Dendritic cell treated with granulocyte-macrophage colony-stimulating factor and Interleukin-4, amounts not matched to agents 40 ng/mL and 50 ng/mL, for 4 days (primary cell): ENCODE measurements at regions not wholly inside any gene's neighbourhood (a gene's known extent, or its start where the extent isn't known, plus 50 kb on each side); places are given as distances from the start of the nearest gene placed in this dataset.

Experiments
- H3K27ac Mint-ChIP-seq: one replicate; pipeline ENCODE4 v1.8.0; 2022; ENCODE audit warnings: mild to moderate bottlenecking, mixed read lengths
- H3K27me3 Mint-ChIP-seq: one replicate; pipeline ENCODE4 v1.8.0; 2022; ENCODE audit warnings: mild to moderate bottlenecking, mixed read lengths
- H3K36me3 Mint-ChIP-seq: one replicate; pipeline ENCODE4 v1.8.0; 2022; ENCODE audit warnings: low read depth, mixed read lengths
- H3K4me1 Mint-ChIP-seq: one replicate; pipeline ENCODE4 v1.8.0; 2022; ENCODE audit warnings: low read depth, mixed read lengths
- H3K4me3 Mint-ChIP-seq: one replicate; pipeline ENCODE4 v1.8.0; 2022; ENCODE audit warnings: mild to moderate bottlenecking, moderate library complexity, mixed read lengths
- H3K9me3 Mint-ChIP-seq: one replicate; pipeline ENCODE4 v1.8.0; 2022; ENCODE audit warnings: mixed read lengths
- intact Hi-C: fragments of 100-400 bp; cut with micrococcal nuclease; formaldehyde crosslinking; loops from one replicate; pipeline ENCODE4 v1.15.0; 2022

GRCh38 chr5:133870661-133871060 is 97.8 kb downstream of the C5orf15 start:
- Mint-ChIP-seq H3K4me1 (peaks cover 5% of the 10 kb centered on the region), H3K27ac (no peak overlapping the region), H3K9me3 (no peaks in the 10 kb centered on the region), H3K4me3 (no peak overlapping the region), H3K27me3 (peaks cover 17% of the 10 kb centered on the region), H3K36me3 (no peaks in the 10 kb centered on the region)
- intact Hi-C loops, result loop anchor here (5.0 kb wide), 1 partner anchor 758 kb away; no protein-coding TSS in a partner anchor

DNA sequence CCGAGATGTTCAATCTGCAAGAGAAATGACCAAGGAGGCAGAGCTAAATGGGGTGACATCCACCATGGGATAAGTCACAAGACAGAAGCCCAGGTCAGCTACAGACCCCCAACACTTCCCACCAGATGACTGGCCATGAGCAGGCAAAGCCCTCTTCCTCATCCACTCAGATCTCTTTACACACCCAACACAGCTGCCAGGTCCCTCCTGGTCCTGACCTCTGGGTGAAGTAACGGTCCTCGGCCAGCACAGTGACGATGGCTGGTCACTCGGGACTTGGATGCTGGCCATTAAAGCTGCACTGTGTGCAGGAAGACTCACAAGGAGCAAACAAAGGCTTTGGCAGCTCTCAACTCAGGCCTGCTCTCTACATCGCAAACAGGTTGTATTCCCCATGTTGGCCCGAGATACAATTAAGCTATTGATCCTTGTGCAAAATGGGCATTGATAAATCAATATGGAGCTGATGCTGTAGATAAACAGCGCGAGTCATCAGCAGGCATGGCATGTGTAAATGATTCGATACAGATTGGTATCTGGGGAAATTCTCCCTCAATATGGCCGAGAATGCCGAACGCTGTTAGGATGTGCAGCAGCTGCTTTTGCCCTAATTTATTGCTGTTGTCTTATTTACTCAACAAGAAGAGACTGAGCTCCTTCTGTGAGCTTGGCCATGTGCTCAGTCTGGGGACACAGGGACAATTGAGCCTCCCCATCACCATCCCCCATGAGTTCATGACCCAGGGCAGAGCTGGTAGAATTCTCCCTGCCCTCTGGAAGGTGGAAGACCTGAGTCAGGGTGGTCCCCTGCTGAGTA is 98.7 kb downstream of the C5orf15 start:
- intact Hi-C loops, result loop anchor here (2.0 to 5.0 kb wide), 3 partner anchors 317 to 757 kb away; no protein-coding TSS in a partner anchor
- Mint-ChIP-seq H3K4me1 (peaks cover 5% of the 10 kb centered on the region), H3K4me3 (no peak overlapping the region)

GRCh38 chr5:133868946-133869518 is 99.4 kb downstream of the C5orf15 start:
- intact Hi-C loops, result loop anchor here (2.0 to 5.0 kb wide), 2 partner anchors 316 to 447 kb away; no protein-coding TSS in a partner anchor
- H3K27ac Mint-ChIP-seq, result no peak overlapping the region
- peaks cover 2% of the 10 kb centered on the region for H3K4me1 Mint-ChIP-seq
- H3K27me3 Mint-ChIP-seq, result peaks cover 14% of the 10 kb centered on the region
- no peaks in the 10 kb centered on the region for H3K9me3 Mint-ChIP-seq
- no peak overlapping the region for H3K4me3 Mint-ChIP-seq
- no peaks in the 10 kb centered on the region for H3K36me3 Mint-ChIP-seq

More for the DNA sequence above, 98.7 kb downstream of the C5orf15 start:
- Mint-ChIP-seq H3K27me3 (peaks cover 15% of the 10 kb centered on the region), H3K9me3 (no peaks in the 10 kb centered on the region), H3K27ac (no peak overlapping the region), H3K36me3 (no peaks in the 10 kb centered on the region)

DNA sequence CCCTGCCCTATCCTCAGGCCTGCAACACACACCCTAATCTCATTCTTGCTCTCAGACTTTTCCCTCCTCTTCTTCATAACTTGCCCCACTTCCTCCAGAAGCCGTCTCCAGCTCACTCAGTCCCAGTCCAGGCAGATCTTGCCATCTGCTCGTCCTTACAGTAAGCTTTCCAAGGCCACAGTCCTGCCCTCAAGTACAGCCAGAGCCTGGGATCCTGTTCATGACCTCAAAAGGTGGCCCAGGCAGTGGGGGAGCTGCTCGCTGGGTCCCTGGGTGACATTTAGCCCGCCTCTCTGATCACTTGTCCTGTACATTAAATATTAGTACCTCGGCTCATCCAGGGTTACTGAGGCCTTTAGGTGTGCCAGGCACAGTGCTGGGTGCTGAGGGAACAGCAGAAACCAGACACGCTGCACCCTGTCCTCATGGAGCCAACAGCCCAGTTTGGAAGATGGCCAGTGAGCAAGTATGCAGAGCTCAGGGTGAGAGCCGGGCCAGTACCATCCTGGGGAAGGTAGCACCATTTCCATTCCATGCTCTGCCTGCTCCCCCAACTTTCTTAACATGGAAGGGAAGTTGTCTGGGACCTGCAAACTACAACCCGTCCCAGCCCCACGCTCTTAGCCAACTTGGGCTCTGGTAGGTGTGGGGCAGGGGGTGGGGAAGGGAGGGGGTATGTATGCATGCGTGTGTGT is 100.4 kb downstream of the C5orf15 start:
- intact Hi-C loops, result loop anchor here (2.0 to 5.0 kb wide), 2 partner anchors 315 to 446 kb away; no protein-coding TSS in a partner anchor
- Mint-ChIP-seq H3K36me3 (no peaks in the 10 kb centered on the region), H3K9me3 (no peaks in the 10 kb centered on the region), H3K4me1 (no peaks in the 10 kb centered on the region), H3K27me3 (peaks cover 17% of the 10 kb centered on the region), H3K4me3 (no peak overlapping the region), H3K27ac (no peak overlapping the region)

- H3K4me3 Mint-ChIP-seq, result no peak overlapping the region
- H3K27me3 Mint-ChIP-seq, result peaks cover 13% of the 10 kb centered on the region
- intact Hi-C loops, result loop anchor here (5.0 kb wide), 1 partner anchor 445 kb away; no protein-coding TSS in a partner anchor
- H3K9me3 Mint-ChIP-seq, result no peaks in the 10 kb centered on the region
- H3K27ac Mint-ChIP-seq, result no peak overlapping the region
- H3K36me3 Mint-ChIP-seq, result no peaks in the 10 kb centered on the region
- no peaks in the 10 kb centered on the region for H3K4me1 Mint-ChIP-seq
These were observed 101.1 kb downstream of the C5orf15 start for GRCh38 chr5:133867341-133867740.

DNA sequence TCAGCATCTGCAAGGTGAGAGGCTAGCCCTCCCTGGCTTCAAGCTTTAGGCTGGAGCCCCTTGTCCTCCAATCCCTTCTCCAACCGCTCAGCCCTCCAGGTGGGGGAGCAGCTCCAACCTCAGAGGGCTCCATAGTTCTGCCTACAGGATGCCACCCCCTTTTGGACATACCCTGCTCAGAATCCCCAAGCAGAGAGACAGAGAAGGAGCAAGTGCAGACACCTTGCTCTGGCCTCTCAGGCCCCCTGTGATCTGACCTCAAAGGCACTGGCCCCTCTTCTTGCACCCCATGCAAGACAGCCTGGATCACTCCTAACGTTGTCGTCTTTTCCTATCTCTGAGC is 101.6 kb downstream of the C5orf15 start:
- no peaks in the 10 kb centered on the region for H3K4me1 Mint-ChIP-seq
- no peaks in the 10 kb centered on the region for H3K36me3 Mint-ChIP-seq
- no peak overlapping the region for H3K4me3 Mint-ChIP-seq
- no peak overlapping the region for H3K27ac Mint-ChIP-seq
- peaks cover 13% of the 10 kb centered on the region for H3K27me3 Mint-ChIP-seq
- H3K9me3 Mint-ChIP-seq, result no peaks in the 10 kb centered on the region
- intact Hi-C loops, result loop anchor here (5.0 kb wide), 1 partner anchor 445 kb away; no protein-coding TSS in a partner anchor

- H3K4me1 Mint-ChIP-seq, result no peaks in the 10 kb centered on the region
- H3K4me3 Mint-ChIP-seq, result no peak overlapping the region
- intact Hi-C loops, result loop anchor here (5.0 kb wide), 1 partner anchor 444 kb away; no protein-coding TSS in a partner anchor
- no peaks in the 10 kb centered on the region for H3K9me3 Mint-ChIP-seq
- no peaks in the 10 kb centered on the region for H3K36me3 Mint-ChIP-seq
- H3K27ac Mint-ChIP-seq, result no peak overlapping the region
- H3K27me3 Mint-ChIP-seq, result peaks cover 11% of the 10 kb centered on the region
These were observed 102.1 kb downstream of the C5orf15 start for GRCh38 chr5:133866160-133866902.

DNA sequence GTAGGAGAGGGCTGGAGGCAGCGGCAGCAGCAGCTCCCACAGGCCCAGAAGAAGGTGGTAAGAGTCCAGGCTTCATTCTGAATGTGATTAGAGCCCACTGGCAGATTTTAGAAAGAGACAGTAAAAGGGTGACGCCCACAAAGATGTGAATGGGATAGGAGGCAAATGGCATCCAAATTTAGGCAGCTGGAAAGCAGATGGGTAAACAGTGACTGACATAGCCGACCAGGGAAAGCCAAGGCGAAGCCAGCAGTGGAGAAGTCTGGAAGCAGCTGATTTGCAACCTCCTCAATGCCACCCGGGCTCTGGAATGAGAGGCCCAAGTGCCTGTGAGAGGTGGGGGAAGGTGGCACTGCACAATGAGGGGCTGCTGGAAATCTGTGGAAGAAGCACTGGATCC is 103.3 kb downstream of the C5orf15 start:
- Mint-ChIP-seq H3K4me1 (no peaks in the 10 kb centered on the region), H3K27me3 (peaks cover 9% of the 10 kb centered on the region), H3K4me3 (no peak overlapping the region), H3K9me3 (no peaks in the 10 kb centered on the region), H3K36me3 (no peaks in the 10 kb centered on the region), H3K27ac (no peak overlapping the region)
- intact Hi-C loops, result loop anchor here (5.0 kb wide), 1 partner anchor 443 kb away; no protein-coding TSS in a partner anchor

- H3K4me1 Mint-ChIP-seq, result no peaks in the 10 kb centered on the region
- H3K9me3 Mint-ChIP-seq, result no peaks in the 10 kb centered on the region
- H3K4me3 Mint-ChIP-seq, result no peak overlapping the region
- H3K27me3 Mint-ChIP-seq, result peaks cover 7% of the 10 kb centered on the region
- intact Hi-C loops, result loop anchor here (5.0 kb wide), 1 partner anchor 442 kb away; no protein-coding TSS in a partner anchor
- no peak overlapping the region for H3K27ac Mint-ChIP-seq
- H3K36me3 Mint-ChIP-seq, result no peaks in the 10 kb centered on the region
These were observed 103.7 kb downstream of the C5orf15 start for GRCh38 chr5:133864711-133865110.

GRCh38 chr5:133863857-133864585 is 104.4 kb downstream of the C5orf15 start:
- Mint-ChIP-seq H3K27me3 (peaks cover 7% of the 10 kb centered on the region), H3K4me1 (no peaks in the 10 kb centered on the region), H3K9me3 (no peaks in the 10 kb centered on the region), H3K27ac (no peak overlapping the region), H3K4me3 (no peak overlapping the region), H3K36me3 (no peaks in the 10 kb centered on the region)
- intact Hi-C loops, result no loop called here

DNA sequence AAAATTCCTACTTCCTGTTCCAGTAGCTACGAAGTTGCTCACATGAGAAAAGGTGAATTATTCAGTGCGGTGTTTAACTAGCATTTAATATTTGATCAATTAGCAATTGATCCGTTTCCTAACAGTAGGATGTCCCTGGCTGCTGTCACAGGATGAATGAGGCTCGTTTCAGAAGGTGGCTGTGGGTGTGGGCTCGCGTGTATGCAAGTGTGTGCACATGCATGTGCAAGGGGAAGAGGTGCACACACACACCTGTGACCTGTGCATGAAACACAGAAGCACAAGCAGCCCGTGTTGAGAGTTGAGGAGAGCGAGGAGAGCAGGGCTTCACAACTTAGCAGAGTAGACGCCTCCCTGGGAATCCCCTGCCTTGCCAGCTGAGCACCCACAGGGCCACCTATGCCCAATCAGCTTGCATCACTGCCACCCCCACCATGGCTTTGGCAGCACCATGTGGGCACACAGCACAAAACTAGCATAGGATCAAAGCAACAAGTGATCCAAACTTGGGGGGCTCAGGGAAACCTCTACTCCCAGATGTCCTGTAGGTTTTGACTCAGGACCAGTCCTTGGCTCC is 107.2 kb downstream of the C5orf15 start:
- intact Hi-C loops, result no loop called here
- Mint-ChIP-seq H3K4me3 (no peak overlapping the region), H3K9me3 (peaks cover 9% of the 10 kb centered on the region), H3K27ac (no peak overlapping the region), H3K27me3 (peaks cover 7% of the 10 kb centered on the region), H3K4me1 (no peaks in the 10 kb centered on the region), H3K36me3 (no peaks in the 10 kb centered on the region)

GRCh38 chr5:133859073-133859472 is 109.4 kb downstream of the C5orf15 start:
- H3K9me3 Mint-ChIP-seq, result peaks cover 9% of the 10 kb centered on the region
- peaks cover 6% of the 10 kb centered on the region for H3K27me3 Mint-ChIP-seq
- no peak overlapping the region for H3K27ac Mint-ChIP-seq
- no peaks in the 10 kb centered on the region for H3K36me3 Mint-ChIP-seq
- no peak overlapping the region for H3K4me3 Mint-ChIP-seq
- H3K4me1 Mint-ChIP-seq, result no peaks in the 10 kb centered on the region
- intact Hi-C loops, result no loop called here
